ENCODE measurements at regions not wholly inside any gene's neighbourhood (a gene's known extent, or its start where the extent isn't known, plus 50 kb on each side); places are given as distances from the start of the nearest gene placed in this dataset.

DNA sequence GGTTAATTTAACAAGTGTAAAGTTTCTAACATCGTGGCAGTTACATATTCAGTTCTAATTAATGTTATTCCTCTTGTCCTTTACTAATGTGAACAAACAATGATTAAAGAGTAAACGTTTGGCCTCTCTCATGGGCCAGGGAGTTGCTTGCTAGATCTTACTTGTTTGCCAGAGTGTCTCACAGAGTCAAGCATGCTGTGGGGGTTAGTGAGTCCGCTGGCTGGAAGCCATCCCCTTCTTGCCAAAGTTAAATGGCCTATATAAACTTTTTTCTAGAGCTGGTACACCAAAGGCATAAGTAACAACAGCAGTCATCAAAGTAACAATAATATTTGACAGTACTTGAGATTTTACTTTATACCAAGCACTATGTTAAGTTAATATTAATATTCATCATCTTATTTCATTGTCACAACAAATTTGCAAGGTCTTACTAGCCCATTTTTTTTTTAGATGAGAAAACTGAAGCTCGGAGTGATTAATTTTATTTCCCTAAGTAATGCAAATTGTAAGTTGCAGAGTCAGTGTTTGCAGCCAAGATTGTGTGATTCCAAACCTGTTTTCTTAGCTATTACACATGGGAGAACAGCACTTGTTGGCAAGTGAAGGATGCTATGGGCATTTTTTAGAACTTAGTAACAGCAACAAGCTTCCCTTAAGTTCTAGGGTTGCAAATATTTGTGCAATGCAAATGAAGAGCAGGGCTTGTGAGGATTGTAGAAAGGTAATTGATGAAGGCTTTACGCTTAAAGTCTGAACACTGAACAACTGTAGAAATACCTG lies 224.5 kb downstream of the RFPL4B start:
- no peak for TF ChIP-seq TAF1 (IDR thresholded peaks at IDR 0.05; ENCODE audit: borderline replicate concordance, low read depth, low read length)
- TF ChIP-seq, protein P1, sequence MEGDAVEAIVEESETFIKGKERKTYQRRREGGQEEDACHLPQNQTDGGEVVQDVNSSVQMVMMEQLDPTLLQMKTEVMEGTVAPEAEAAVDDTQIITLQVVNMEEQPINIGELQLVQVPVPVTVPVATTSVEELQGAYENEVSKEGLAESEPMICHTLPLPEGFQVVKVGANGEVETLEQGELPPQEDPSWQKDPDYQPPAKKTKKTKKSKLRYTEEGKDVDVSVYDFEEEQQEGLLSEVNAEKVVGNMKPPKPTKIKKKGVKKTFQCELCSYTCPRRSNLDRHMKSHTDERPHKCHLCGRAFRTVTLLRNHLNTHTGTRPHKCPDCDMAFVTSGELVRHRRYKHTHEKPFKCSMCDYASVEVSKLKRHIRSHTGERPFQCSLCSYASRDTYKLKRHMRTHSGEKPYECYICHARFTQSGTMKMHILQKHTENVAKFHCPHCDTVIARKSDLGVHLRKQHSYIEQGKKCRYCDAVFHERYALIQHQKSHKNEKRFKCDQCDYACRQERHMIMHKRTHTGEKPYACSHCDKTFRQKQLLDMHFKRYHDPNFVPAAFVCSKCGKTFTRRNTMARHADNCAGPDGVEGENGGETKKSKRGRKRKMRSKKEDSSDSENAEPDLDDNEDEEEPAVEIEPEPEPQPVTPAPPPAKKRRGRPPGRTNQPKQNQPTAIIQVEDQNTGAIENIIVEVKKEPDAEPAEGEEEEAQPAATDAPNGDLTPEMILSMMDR (IDR thresholded peaks at IDR 0.05): no peak
- TF ChIP-seq JUND (IDR thresholded peaks at IDR 0.05): no peak
- no peak for TF ChIP-seq NRF1 (IDR thresholded peaks at IDR 0.05; ENCODE audit: low read depth, low read length)

All from SK-N-SH (cell line).